Endothelial cell of umbilical vein (primary cell): ENCODE measurements at regions not wholly inside any gene's neighbourhood (a gene's known extent, or its start where the extent isn't known, plus 50 kb on each side); places are given as distances from the start of the nearest gene placed in this dataset.

Experiments used
- BruUV-seq: library from RNA; stranded (reverse); fragments of 400-500 nt; replicated peaks from 2 replicates; lab custom pipeline; 2021; lab: Mats Ljungman, UMichigan
- CTCF ChIA-PET: fragments of 300-600, 350-600 bp; sonication (Branson Sonifier 250); formaldehyde crosslinking; loops from one replicate; lab custom pipeline; 2021; ENCODE audit warnings: antibody characterized with exemption, inconsistent platforms; lab: Charles Lee
- POLR2A ChIA-PET: fragments of 300-600, 350-600 bp; sonication (Branson Sonifier 250); formaldehyde crosslinking; loops from one replicate; lab custom pipeline; 2021; ENCODE audit warnings: antibody characterized with exemption, inconsistent platforms; lab: Charles Lee
- DNase-seq: peaks from one replicate; pipeline ENCODE4 v3.0.0-alpha.2; 2011; ENCODE audit warnings: low read depth, low spot score
- FAIRE-seq: peaks from 2 replicates; lab custom pipeline; 2011; peaks lifted over from hg19 to GRCh38; lab: Jason Lieb, UNC
- H2AFZ ChIP-seq: 2 replicates; pipeline ENCODE4 v1.6.0; 2012; ENCODE audit warnings: low read depth, low read length, control low read depth, inconsistent platforms
- H3K27ac ChIP-seq: 2 replicates; pipeline ENCODE4 v1.5.1; 2011; ENCODE audit warnings: low read depth, mild to moderate bottlenecking, control low read depth, low read length, moderate library complexity; ENCODE audit not compliant: insufficient read depth
- H3K27me3 ChIP-seq, 2 experiments: 2 replicates each; pipeline versions ENCODE4 v1.6.0 to v1.6.1; 2011; ENCODE audit warnings: low read length in 2 of 2, mixed read lengths in 1 of 2; ENCODE audit not compliant: control insufficient read depth in 2 of 2, insufficient read depth in 2 of 2
- H3K36me3 ChIP-seq, 2 experiments: 2 replicates in 1 of 2; 3 replicates in 1 of 2; pipeline ENCODE4 v1.5.1; 2011; ENCODE audit warnings: low read length in 2 of 2, mild to moderate bottlenecking in 1 of 2, moderate library complexity in 1 of 2; ENCODE audit not compliant: control insufficient read depth in 2 of 2, insufficient read depth in 2 of 2; ENCODE audit errors: extremely low read depth in 1 of 2
- H3K4me1 ChIP-seq: 3 replicates; pipeline ENCODE4 v1.5.1; 2011; ENCODE audit warnings: mild to moderate bottlenecking, low read length; ENCODE audit not compliant: control insufficient read depth, insufficient read depth; ENCODE audit errors: extremely low read depth
- H3K4me2 ChIP-seq: 2 replicates; pipeline ENCODE4 v1.6.1; 2011; ENCODE audit warnings: low read length, control low read depth, mixed read lengths; ENCODE audit not compliant: insufficient read depth
- H3K4me3 ChIP-seq, 3 experiments: fragments of 200-600 bp in 1 of 3; sonication (generic), shearing (Covaris generic) in 1 of 3; replicated peaks in 1 of 3; 2 replicates each; pipeline ENCODE4 v1.5.1; 2011 to 2016; ENCODE audit warnings: control low read depth in 3 of 3, low read length in 3 of 3, mild to moderate bottlenecking in 2 of 3, inconsistent platforms in 1 of 3, low read depth in 1 of 3, moderate library complexity in 1 of 3; ENCODE audit not compliant: insufficient read depth in 1 of 3
- H3K79me2 ChIP-seq: 2 replicates; pipeline ENCODE4 v1.6.0; 2012; ENCODE audit warnings: low read length, inconsistent platforms; ENCODE audit not compliant: control insufficient read depth, insufficient read depth
- H3K9ac ChIP-seq: replicated peaks from 2 replicates; pipeline ENCODE3; 2011; ENCODE audit warnings: low read length, control low read depth; ENCODE audit not compliant: insufficient read depth; ENCODE audit errors: extremely low read depth
- H3K9me1 ChIP-seq: replicated peaks from 3 replicates; pipeline ENCODE4 v1.6.0; 2011; ENCODE audit warnings: mild to moderate bottlenecking, low read length; ENCODE audit not compliant: control insufficient read depth, insufficient read depth; ENCODE audit errors: extremely low read depth
- H3K9me3 ChIP-seq: replicated peaks from 2 replicates; pipeline ENCODE4 v1.5.1; 2012; ENCODE audit warnings: low read length, inconsistent platforms; ENCODE audit not compliant: control insufficient read depth, insufficient read depth
- H4K20me1 ChIP-seq: replicated peaks from 2 replicates; pipeline ENCODE3; 2011; ENCODE audit warnings: mild to moderate bottlenecking, low read length; ENCODE audit not compliant: control insufficient read depth, insufficient read depth; ENCODE audit errors: extremely low read depth
- EZH2 ChIP-seq: IDR thresholded peaks from 2 replicates; pipeline ENCODE4 v1.6.1; 2012; ENCODE audit warnings: borderline replicate concordance, low read depth, mild to moderate bottlenecking, moderate library complexity, low read length, inconsistent platforms; ENCODE audit not compliant: severe bottlenecking
- FOS ChIP-seq: IDR thresholded peaks from 2 replicates; pipeline ENCODE4 v1.6.1; 2011; ENCODE audit warnings: mild to moderate bottlenecking, low read length, moderate library complexity, borderline replicate concordance; ENCODE audit not compliant: insufficient read depth
- GATA2 ChIP-seq: IDR thresholded peaks from 2 replicates; pipeline ENCODE4 v1.7.0; 2011; ENCODE audit warnings: low read depth, mild to moderate bottlenecking, moderate library complexity, mixed read lengths, low read length; ENCODE audit not compliant: insufficient read length, insufficient read depth
- JUN ChIP-seq: IDR thresholded peaks from 2 replicates; pipeline ENCODE4 v1.6.1; 2011; ENCODE audit warnings: borderline replicate concordance, low read depth; ENCODE audit not compliant: insufficient read length, insufficient read depth
- MYC ChIP-seq: IDR thresholded peaks from one replicate; pipeline ENCODE4 v1.6.1; 2011; ENCODE audit warnings: mild to moderate bottlenecking, low read depth, low read length
- POLR2A ChIP-seq: IDR thresholded peaks from 2 replicates; pipeline ENCODE4 v1.6.1; 2012; ENCODE audit warnings: low read depth, mild to moderate bottlenecking, control low read depth, low read length
- POLR2AphosphoS5 ChIP-seq: IDR thresholded peaks from 2 replicates; pipeline ENCODE4 v1.6.1; 2012; ENCODE audit warnings: low read depth, mild to moderate bottlenecking, control low read depth, low read length, moderate library complexity; ENCODE audit not compliant: insufficient read depth
- dilution Hi-C: fragments of 300-500 bp; cut with MboI; formaldehyde crosslinking; loops from one replicate; pipeline ENCODE4 v1.15.0; 2019; ENCODE audit warnings: low sequenced_read_pairs; ENCODE audit not compliant: extremely low pct_ligation_motif_present
- intact Hi-C: fragments of 100-400 bp; cut with micrococcal nuclease; formaldehyde crosslinking; loops from one replicate; pipeline ENCODE4 v1.10.0; 2022
- TF ChIP-seq, protein P1 (sequence below), 2 donors: IDR thresholded peaks; 1 replicate in 1 of 2; 2 replicates in 1 of 2; pipeline ENCODE4 v1.5.1; 2011; ENCODE audit warnings: low read length in 2 of 2, mild to moderate bottlenecking in 2 of 2, moderate library complexity in 2 of 2, control low read depth in 1 of 2, inconsistent platforms in 1 of 2, low read depth in 1 of 2; ENCODE audit not compliant: insufficient read depth in 1 of 2; ENCODE audit errors: extremely low read depth in 1 of 2
- TF ChIP-seq, protein P2 (sequence below): IDR thresholded peaks from 2 replicates; pipeline ENCODE4 v1.6.1; 2011; ENCODE audit not compliant: insufficient read depth, insufficient read length

DNA sequence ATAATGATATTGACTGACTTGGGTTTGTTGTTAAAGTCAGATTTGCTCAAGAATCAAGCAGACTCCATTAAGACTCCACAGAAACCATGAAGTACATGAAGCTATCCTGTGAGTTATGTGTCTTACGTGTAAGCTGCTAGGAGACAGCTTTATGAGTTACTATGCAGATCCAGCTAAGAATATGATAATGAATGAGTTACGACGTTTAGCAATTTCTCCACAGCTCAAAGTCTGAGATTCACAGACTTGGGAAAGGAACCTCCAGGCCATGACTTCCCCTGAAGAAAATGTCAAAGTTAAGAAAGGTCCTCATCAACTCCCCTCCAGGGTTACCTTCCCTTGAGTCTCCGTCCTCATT is 211.9 kb upstream of the HNRNPA3 start:
- BruUV-seq = no TSS peak
- no peak for FAIRE-seq
- dilution Hi-C loops (no loop called here), intact Hi-C loops (no loop called here)
- H3K9ac ChIP-seq = no peak overlapping the region
- no peak overlapping the region for H2AFZ ChIP-seq
- no peak for DNase-seq
- no peaks in the 10 kb centered on the region for H3K79me2 ChIP-seq
- H3K36me3 ChIP-seq = no peaks in the 10 kb centered on the region
- no peak overlapping the region for H3K4me2 ChIP-seq
- H3K9me1 ChIP-seq = no peaks in the 10 kb centered on the region
- no peaks in the 10 kb centered on the region for H3K9me3 ChIP-seq
- ChIA-PET POLR2A (no interaction called here), CTCF (no interaction called here)
- no peaks in the 10 kb centered on the region for H4K20me1 ChIP-seq
- TF ChIP-seq EZH2 (no peak), JUN (no peak), GATA2 (no peak), POLR2A (no peak)
- H3K27ac ChIP-seq = no peak overlapping the region
- H3K4me3 ChIP-seq = no peak overlapping the region
- no peaks in the 10 kb centered on the region for H3K4me1 ChIP-seq
- no peaks in the 10 kb centered on the region for H3K27me3 ChIP-seq

DNA sequence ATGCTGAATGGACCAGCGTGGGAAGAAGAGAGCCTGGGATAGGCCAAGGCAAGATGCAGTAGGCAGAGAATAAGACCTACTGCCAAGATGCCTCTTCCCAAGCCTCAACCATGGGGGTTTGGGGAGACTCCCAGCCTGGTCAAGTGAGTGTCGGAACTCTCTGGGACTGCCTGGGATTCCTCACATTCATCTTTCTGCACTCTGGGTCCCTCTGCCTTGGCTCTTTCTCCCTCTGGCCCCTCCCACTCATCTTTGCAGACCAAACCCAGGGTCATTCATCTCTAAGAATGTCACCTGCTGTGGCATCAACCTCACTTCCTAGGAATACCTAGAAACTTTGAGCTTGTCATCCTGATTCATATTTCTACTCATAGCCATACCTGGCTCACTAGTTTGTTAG is 211.3 kb upstream of the HNRNPA3 start:
- no peaks in the 10 kb centered on the region for H4K20me1 ChIP-seq
- no peaks in the 10 kb centered on the region for H3K27me3 ChIP-seq
- no peak for DNase-seq
- ChIA-PET POLR2A (no interaction called here), CTCF (interaction anchor here (1.0 kb wide), 1 partner anchor 15 kb away, joined by 4 read pairs; no protein-coding TSS in a partner anchor)
- no peaks in the 10 kb centered on the region for H3K9me1 ChIP-seq
- H3K36me3 ChIP-seq = no peaks in the 10 kb centered on the region
- intact Hi-C loops = no loop called here
- BruUV-seq = no TSS peak
- no peak overlapping the region for H3K9ac ChIP-seq
- no peak overlapping the region for H3K4me3 ChIP-seq
- dilution Hi-C loops = no loop called here
- no peak overlapping the region for H3K4me2 ChIP-seq
- no peak overlapping the region for H3K27ac ChIP-seq
- H3K9me3 ChIP-seq = no peaks in the 10 kb centered on the region
- no peaks in the 10 kb centered on the region for H3K79me2 ChIP-seq
- no peaks in the 10 kb centered on the region for H3K4me1 ChIP-seq
- no peak for FAIRE-seq
- H2AFZ ChIP-seq = no peak overlapping the region
- TF ChIP-seq, protein P1, sequence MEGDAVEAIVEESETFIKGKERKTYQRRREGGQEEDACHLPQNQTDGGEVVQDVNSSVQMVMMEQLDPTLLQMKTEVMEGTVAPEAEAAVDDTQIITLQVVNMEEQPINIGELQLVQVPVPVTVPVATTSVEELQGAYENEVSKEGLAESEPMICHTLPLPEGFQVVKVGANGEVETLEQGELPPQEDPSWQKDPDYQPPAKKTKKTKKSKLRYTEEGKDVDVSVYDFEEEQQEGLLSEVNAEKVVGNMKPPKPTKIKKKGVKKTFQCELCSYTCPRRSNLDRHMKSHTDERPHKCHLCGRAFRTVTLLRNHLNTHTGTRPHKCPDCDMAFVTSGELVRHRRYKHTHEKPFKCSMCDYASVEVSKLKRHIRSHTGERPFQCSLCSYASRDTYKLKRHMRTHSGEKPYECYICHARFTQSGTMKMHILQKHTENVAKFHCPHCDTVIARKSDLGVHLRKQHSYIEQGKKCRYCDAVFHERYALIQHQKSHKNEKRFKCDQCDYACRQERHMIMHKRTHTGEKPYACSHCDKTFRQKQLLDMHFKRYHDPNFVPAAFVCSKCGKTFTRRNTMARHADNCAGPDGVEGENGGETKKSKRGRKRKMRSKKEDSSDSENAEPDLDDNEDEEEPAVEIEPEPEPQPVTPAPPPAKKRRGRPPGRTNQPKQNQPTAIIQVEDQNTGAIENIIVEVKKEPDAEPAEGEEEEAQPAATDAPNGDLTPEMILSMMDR (IDR thresholded peaks at IDR 0.05; ENCODE audit: extremely low read depth in 1 of 2, insufficient read depth in 1 of 2, low read depth in 1 of 2, low read length in 2 of 2) = no peak
- no peak for TF ChIP-seq POLR2A
- no peak for TF ChIP-seq GATA2
- no peak for TF ChIP-seq FOS
- TF ChIP-seq MYC = no peak
- no peak for TF ChIP-seq EZH2
- TF ChIP-seq, protein P2, sequence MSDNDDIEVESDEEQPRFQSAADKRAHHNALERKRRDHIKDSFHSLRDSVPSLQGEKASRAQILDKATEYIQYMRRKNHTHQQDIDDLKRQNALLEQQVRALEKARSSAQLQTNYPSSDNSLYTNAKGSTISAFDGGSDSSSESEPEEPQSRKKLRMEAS = no peak
- no peak for TF ChIP-seq JUN
- no peak for TF ChIP-seq POLR2AphosphoS5
